Upper lobe of left lung (tissue), 6 donors: ENCODE measurements at regions not wholly inside any gene's neighbourhood (a gene's known extent, or its start where the extent isn't known, plus 50 kb on each side); places are given as distances from the start of the nearest gene placed in this dataset.
A peak's percentile ranks its signal among the peaks of the same experiment; 100 is the strongest.

Experiments used
- ATAC-seq, 2 donors: fragments of 200-7000 bp; cut with Tn5 transposase; one replicate each; pipeline ENCODE4 v1.9.1; 2022; ENCODE audit warnings: mild to moderate bottlenecking in 2 of 2, moderate library complexity in 2 of 2; ENCODE audit not compliant: low FRiP score in 2 of 2
- DNase-seq, 2 donors: peaks; one replicate each; pipeline ENCODE4 v3.0.0-alpha.2; 2019 to 2020
- H3K27ac ChIP-seq, 4 donors: fragments of 200-600 bp; sonication (generic); one replicate each; pipeline ENCODE4 v1.5.1; 2016 to 2019
- H3K27me3 ChIP-seq, 4 donors: fragments of 200-600 bp; sonication (generic); one replicate each; pipeline ENCODE4 v1.5.1; 2017 to 2019
- H3K36me3 ChIP-seq, 4 donors: fragments of 200-600 bp; sonication (generic); one replicate each; pipeline ENCODE4 v1.5.1; 2016 to 2019
- H3K4me1 ChIP-seq, 4 donors: fragments of 200-600 bp; sonication (generic); one replicate each; pipeline ENCODE4 v1.5.1; 2018 to 2019
- H3K4me3 ChIP-seq, 4 donors: fragments of 200-600 bp; sonication (generic); one replicate each; pipeline ENCODE4 v1.5.1; 2017 to 2019; ENCODE audit warnings: mild to moderate bottlenecking in 2 of 4, moderate library complexity in 1 of 4
- H3K9me3 ChIP-seq, 4 donors: fragments of 200-600 bp; sonication (generic); one replicate each; pipeline ENCODE4 v1.5.1; 2018 to 2019
- CTCF ChIP-seq, 6 experiments: fragments of 450-650 bp in 4 of 6; fragments of 200-600 bp in 2 of 6; sonication (generic) in 2 of 6; IDR thresholded peaks; one replicate each; pipeline ENCODE4 v1.5.1; 2016 to 2019; ENCODE audit warnings: antibody characterized with exemption in 6 of 6
- EP300 ChIP-seq, 4 donors: sonication (generic); formaldehyde crosslinking; IDR thresholded peaks; one replicate each; pipeline ENCODE4 v1.5.1; 2017; ENCODE audit warnings: antibody characterized with exemption in 4 of 4, control low read depth in 2 of 4
- POLR2A ChIP-seq, 4 donors: fragments of 450-650 bp; IDR thresholded peaks; one replicate each; pipeline ENCODE4 v1.5.1; 2016 to 2017; ENCODE audit warnings: antibody characterized with exemption in 4 of 4, mild to moderate bottlenecking in 2 of 4
- POLR2AphosphoS5 ChIP-seq, 2 donors: sonication (generic); formaldehyde crosslinking; IDR thresholded peaks; one replicate each; pipeline ENCODE4 v1.5.1; 2017; ENCODE audit warnings: antibody characterized with exemption in 2 of 2
- WGBS, 2 donors: methylation state at CpG; one replicate each; pipeline ENCODE4 v1.1.5; 2017 to 2018; 5-methylcytosine and 5-hydroxymethylcytosine counted together
- donor health status: DM: no; HTN: no; CAD: no; lungs with moderate emphysema.
- donor health status: DM: no; HTN: yes; CAD: no; lungs with severe emphysema.

GRCh38 chr21:33972539-33972938 lies 56.9 kb upstream of the ATP5PO start:
- 90 to 98% methylated on average over 5 of the region's 5 CpGs for WGBS, 2 donors
- no peak overlapping the region for H3K27ac ChIP-seq

GRCh38 chr21:33971492-33972013 lies 55.9 kb upstream of the ATP5PO start:
- WGBS, 2 donors: 67 to 75% methylated on average over 7 of the region's 7 CpGs
- Histone ChIP-seq H3K4me1 (peaks cover 4 to 25% (median 17%) of the 10 kb centered on the region in 4 donors), H3K27ac (no peak overlapping the region), H3K27me3 (no peaks in the 10 kb centered on the region), H3K36me3 (no peaks in the 10 kb centered on the region), H3K9me3 (no peaks in the 10 kb centered on the region), H3K4me3 (no peak overlapping the region)
- TF ChIP-seq EP300 (IDR thresholded peaks at IDR 0.05): no peak
- TF ChIP-seq POLR2A (IDR thresholded peaks at IDR 0.05): no peak
- TF ChIP-seq POLR2AphosphoS5 (IDR thresholded peaks at IDR 0.05): no peak
- no peak for TF ChIP-seq CTCF (IDR thresholded peaks at IDR 0.05)
- DNase-seq (no peak), ATAC-seq (no peak)

More at GRCh38 chr21:33972539-33972938, 56.9 kb upstream of the ATP5PO start:
- H3K9me3 ChIP-seq: no peaks in the 10 kb centered on the region
- H3K27me3 ChIP-seq: no peaks in the 10 kb centered on the region
- no peaks in the 10 kb centered on the region for H3K36me3 ChIP-seq
- no peak for TF ChIP-seq POLR2AphosphoS5 (IDR thresholded peaks at IDR 0.05)
- no peak for TF ChIP-seq CTCF (IDR thresholded peaks at IDR 0.05)
- no peak for TF ChIP-seq POLR2A (IDR thresholded peaks at IDR 0.05)
- TF ChIP-seq EP300 (IDR thresholded peaks at IDR 0.05): no peak
- no peak for ATAC-seq
- H3K4me1 ChIP-seq: peaks cover 11 to 29% (median 24%) of the 10 kb centered on the region in 4 donors
- no peak for DNase-seq
- no peak overlapping the region for H3K4me3 ChIP-seq

GRCh38 chr21:33969581-33969980 lies 54.0 kb upstream of the ATP5PO start:
- no peak overlapping the region for H3K4me3 ChIP-seq
- H3K36me3 ChIP-seq: no peaks in the 10 kb centered on the region
- WGBS, 2 donors: 90 to 95% methylated on average over 3 of the region's 3 CpGs
- H3K4me1 ChIP-seq: peaks cover 0 to 17% (median 5%) of the 10 kb centered on the region in 4 donors
- no peak for ATAC-seq
- no peak for DNase-seq
- TF ChIP-seq POLR2A (IDR thresholded peaks at IDR 0.05): no peak
- no peak for TF ChIP-seq CTCF (IDR thresholded peaks at IDR 0.05)
- TF ChIP-seq POLR2AphosphoS5 (IDR thresholded peaks at IDR 0.05): no peak
- no peak for TF ChIP-seq EP300 (IDR thresholded peaks at IDR 0.05)
- no peaks in the 10 kb centered on the region for H3K9me3 ChIP-seq
- H3K27ac ChIP-seq: no peak overlapping the region
- H3K27me3 ChIP-seq: no peaks in the 10 kb centered on the region

GRCh38 chr21:33968995-33969348 lies 53.4 kb upstream of the ATP5PO start:
- 55 to 77% methylated on average over 4 of the region's 4 CpGs for WGBS, 2 donors
- no peaks in the 10 kb centered on the region for H3K36me3 ChIP-seq
- H3K9me3 ChIP-seq: no peaks in the 10 kb centered on the region
- H3K4me3 ChIP-seq: no peak overlapping the region
- H3K27me3 ChIP-seq: no peaks in the 10 kb centered on the region
- DNase-seq (no peak), ATAC-seq (no peak)
- peaks cover 0 to 17% (median 5%) of the 10 kb centered on the region in 4 donors for H3K4me1 ChIP-seq
- H3K27ac ChIP-seq: peak overlapping the region in 1 of 4 donors; percentile 61
- TF ChIP-seq EP300 (IDR thresholded peaks at IDR 0.05) (no peak), POLR2A (IDR thresholded peaks at IDR 0.05) (no peak), POLR2AphosphoS5 (IDR thresholded peaks at IDR 0.05) (no peak), CTCF (IDR thresholded peaks at IDR 0.05) (no peak)
